ENCODE measurements at regions not wholly inside any gene's neighbourhood (a gene's known extent, or its start where the extent isn't known, plus 50 kb on each side); places are given as distances from the start of the nearest gene placed in this dataset.

GRCh38 chr17:52827526-52827925 is 669.0 kb upstream of the CA10 start:
- Histone ChIP-seq H3K27ac (ENCODE audit: low read depth in 2 of 2, low read length in 2 of 2) (no peak overlapping the region), H3K4me3 (ENCODE audit: low read length in 3 of 3) (no peak overlapping the region), H3K9me3 (ENCODE audit: control insufficient read depth in 2 of 3, insufficient read depth in 1 of 3, low read length in 3 of 3) (no peaks in the 10 kb centered on the region), H3K4me1 (ENCODE audit: control insufficient read depth in 2 of 3, insufficient read depth in 2 of 3, low read depth in 1 of 3, low read length in 3 of 3) (no peaks in the 10 kb centered on the region), H3K27me3 (ENCODE audit: control insufficient read depth, insufficient read depth, low read length) (no peaks in the 10 kb centered on the region), H3K36me3 (ENCODE audit: control insufficient read depth in 2 of 3, insufficient read depth in 3 of 3, low read length in 3 of 3) (no peaks in the 10 kb centered on the region), H3K9ac (ENCODE audit: low read length in 3 of 3) (no peak overlapping the region)
- no peak for FAIRE-seq
- no peak for TF ChIP-seq CTCF (IDR thresholded peaks at IDR 0.05; ENCODE audit: borderline replicate concordance, extremely low read depth, insufficient read depth)
- intact Hi-C loops (cut with DNase I) = no loop called here
- DNase-seq = no peak

GRCh38 chr17:52824542-52824941 is 666.0 kb upstream of the CA10 start:
- H3K4me3 ChIP-seq (ENCODE audit: low read length in 3 of 3) = no peak overlapping the region
- no peak overlapping the region for H3K27ac ChIP-seq (ENCODE audit: low read depth in 2 of 2, low read length in 2 of 2)
- intact Hi-C loops (cut with DNase I) = no loop called here
- TF ChIP-seq CTCF (IDR thresholded peaks at IDR 0.05; ENCODE audit: borderline replicate concordance, extremely low read depth, insufficient read depth) = no peak
- H3K9me3 ChIP-seq (ENCODE audit: control insufficient read depth in 2 of 3, insufficient read depth in 1 of 3, low read length in 3 of 3) = no peaks in the 10 kb centered on the region
- no peak overlapping the region for H3K9ac ChIP-seq (ENCODE audit: low read length in 3 of 3)
- DNase-seq = no peak
- H3K27me3 ChIP-seq (ENCODE audit: control insufficient read depth, insufficient read depth, low read length) = no peaks in the 10 kb centered on the region
- H3K4me1 ChIP-seq (ENCODE audit: control insufficient read depth in 2 of 3, insufficient read depth in 2 of 3, low read depth in 1 of 3, low read length in 3 of 3) = no peaks in the 10 kb centered on the region
- FAIRE-seq = no peak
- H3K36me3 ChIP-seq (ENCODE audit: control insufficient read depth in 2 of 3, insufficient read depth in 3 of 3, low read length in 3 of 3) = no peaks in the 10 kb centered on the region

- TF ChIP-seq CTCF (IDR thresholded peaks at IDR 0.05; ENCODE audit: borderline replicate concordance, extremely low read depth, insufficient read depth) = no peak
- Histone ChIP-seq H3K27ac (ENCODE audit: low read depth in 2 of 2, low read length in 2 of 2) (no peak overlapping the region), H3K36me3 (ENCODE audit: control insufficient read depth in 2 of 3, insufficient read depth in 3 of 3, low read length in 3 of 3) (no peaks in the 10 kb centered on the region), H3K4me1 (ENCODE audit: control insufficient read depth in 2 of 3, insufficient read depth in 2 of 3, low read depth in 1 of 3, low read length in 3 of 3) (no peaks in the 10 kb centered on the region), H3K9me3 (ENCODE audit: control insufficient read depth in 2 of 3, insufficient read depth in 1 of 3, low read length in 3 of 3) (no peaks in the 10 kb centered on the region), H3K9ac (ENCODE audit: low read length in 3 of 3) (no peak overlapping the region), H3K4me3 (ENCODE audit: low read length in 3 of 3) (no peak overlapping the region), H3K27me3 (ENCODE audit: control insufficient read depth, insufficient read depth, low read length) (no peaks in the 10 kb centered on the region)
- DNase-seq (no peak), FAIRE-seq (no peak)
- intact Hi-C loops (cut with DNase I) = no loop called here
These were observed 664.6 kb upstream of the CA10 start for GRCh38 chr17:52823155-52823554.

GRCh38 chr17:52790359-52790955 is 631.9 kb upstream of the CA10 start:
- H3K9me3 ChIP-seq (ENCODE audit: control insufficient read depth in 2 of 3, insufficient read depth in 1 of 3, low read length in 3 of 3) = no peaks in the 10 kb centered on the region
- H3K36me3 ChIP-seq (ENCODE audit: control insufficient read depth in 2 of 3, insufficient read depth in 3 of 3, low read length in 3 of 3) = no peaks in the 10 kb centered on the region
- no peak for FAIRE-seq
- intact Hi-C loops (cut with DNase I) = no loop called here
- no peaks in the 10 kb centered on the region for H3K27me3 ChIP-seq (ENCODE audit: control insufficient read depth, insufficient read depth, low read length)
- no peak overlapping the region for H3K4me3 ChIP-seq (ENCODE audit: low read length in 3 of 3)
- no peak overlapping the region for H3K27ac ChIP-seq (ENCODE audit: low read depth in 2 of 2, low read length in 2 of 2)
- TF ChIP-seq CTCF (IDR thresholded peaks at IDR 0.05; ENCODE audit: borderline replicate concordance, extremely low read depth, insufficient read depth) = no peak
- DNase-seq = no peak
- no peak overlapping the region for H3K9ac ChIP-seq (ENCODE audit: low read length in 3 of 3)
- no peaks in the 10 kb centered on the region for H3K4me1 ChIP-seq (ENCODE audit: control insufficient read depth in 2 of 3, insufficient read depth in 2 of 3, low read depth in 1 of 3, low read length in 3 of 3)

All from kidney (tissue), 13 donors.